Lower leg skin (tissue), 4 donors: ENCODE measurements at regions not wholly inside any gene's neighbourhood (a gene's known extent, or its start where the extent isn't known, plus 50 kb on each side); places are given as distances from the start of the nearest gene placed in this dataset.

Experiments
- DNase-seq, 2 donors: peaks; one replicate each; pipeline ENCODE4 v3.0.0-alpha.2; 2019; ENCODE audit warnings: low spot score in 2 of 2
- H3K4me3 ChIP-seq: fragments of 200-600 bp; sonication (generic); 2 replicates; pipeline ENCODE4 v1.5.1; 2017; ENCODE audit warnings: mild to moderate bottlenecking, low read depth; ENCODE audit not compliant: poor library complexity, severe bottlenecking
- POLR2A ChIP-seq, 2 donors: fragments of 450-650 bp; IDR thresholded peaks; one replicate each; pipeline ENCODE4 v1.6.1; 2016 to 2017; ENCODE audit warnings: antibody characterized with exemption in 2 of 2, mild to moderate bottlenecking in 1 of 2, moderate library complexity in 1 of 2
- WGBS, 2 donors: methylation state at CpG; one replicate each; pipeline ENCODE4 v1.1.5; 2018; 5-methylcytosine and 5-hydroxymethylcytosine counted together
- intact Hi-C: fragments of 100-400 bp; cut with DNase I; formaldehyde crosslinking; loops from one replicate; pipeline ENCODE4 v1.15.0; 2023; ENCODE audit warnings: low total_unique reads
- TF ChIP-seq, protein P1 (sequence below), 3 donors: fragments of 450-650 bp; IDR thresholded peaks; one replicate each; pipeline ENCODE4 v1.5.1; 2016; ENCODE audit warnings: antibody characterized with exemption in 3 of 3, mild to moderate bottlenecking in 3 of 3, moderate library complexity in 2 of 3

DNA sequence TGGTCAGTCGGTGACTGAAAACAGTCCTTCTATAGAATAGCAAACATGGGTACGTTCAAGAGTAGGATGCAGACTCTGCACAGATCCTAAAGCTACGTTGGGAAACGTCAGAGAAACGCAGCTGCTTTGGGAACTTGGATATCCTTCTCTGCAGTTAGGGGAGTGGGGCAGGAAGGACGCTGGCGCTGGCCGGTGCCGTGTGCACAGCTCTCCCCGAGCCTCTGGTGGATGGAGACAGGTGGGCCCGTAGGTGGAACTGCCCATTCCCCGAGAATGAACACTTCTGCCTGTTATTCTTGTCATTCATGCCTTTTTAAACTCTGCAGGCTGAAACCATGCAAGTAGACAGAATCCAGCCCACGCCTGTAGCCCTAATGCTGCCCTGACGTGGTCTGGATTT is 91.7 kb upstream of the MBOAT2 start:
- WGBS, 2 donors: 70 to 72% methylated on average over 14 of the region's 14 CpGs
- TF ChIP-seq, protein P1, sequence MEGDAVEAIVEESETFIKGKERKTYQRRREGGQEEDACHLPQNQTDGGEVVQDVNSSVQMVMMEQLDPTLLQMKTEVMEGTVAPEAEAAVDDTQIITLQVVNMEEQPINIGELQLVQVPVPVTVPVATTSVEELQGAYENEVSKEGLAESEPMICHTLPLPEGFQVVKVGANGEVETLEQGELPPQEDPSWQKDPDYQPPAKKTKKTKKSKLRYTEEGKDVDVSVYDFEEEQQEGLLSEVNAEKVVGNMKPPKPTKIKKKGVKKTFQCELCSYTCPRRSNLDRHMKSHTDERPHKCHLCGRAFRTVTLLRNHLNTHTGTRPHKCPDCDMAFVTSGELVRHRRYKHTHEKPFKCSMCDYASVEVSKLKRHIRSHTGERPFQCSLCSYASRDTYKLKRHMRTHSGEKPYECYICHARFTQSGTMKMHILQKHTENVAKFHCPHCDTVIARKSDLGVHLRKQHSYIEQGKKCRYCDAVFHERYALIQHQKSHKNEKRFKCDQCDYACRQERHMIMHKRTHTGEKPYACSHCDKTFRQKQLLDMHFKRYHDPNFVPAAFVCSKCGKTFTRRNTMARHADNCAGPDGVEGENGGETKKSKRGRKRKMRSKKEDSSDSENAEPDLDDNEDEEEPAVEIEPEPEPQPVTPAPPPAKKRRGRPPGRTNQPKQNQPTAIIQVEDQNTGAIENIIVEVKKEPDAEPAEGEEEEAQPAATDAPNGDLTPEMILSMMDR (IDR thresholded peaks at IDR 0.05): no peak
- no peak for TF ChIP-seq POLR2A (IDR thresholded peaks at IDR 0.05)
- DNase-seq: no peak
- intact Hi-C loops: no loop called here
- H3K4me3 ChIP-seq: no peak overlapping the region

DNA sequence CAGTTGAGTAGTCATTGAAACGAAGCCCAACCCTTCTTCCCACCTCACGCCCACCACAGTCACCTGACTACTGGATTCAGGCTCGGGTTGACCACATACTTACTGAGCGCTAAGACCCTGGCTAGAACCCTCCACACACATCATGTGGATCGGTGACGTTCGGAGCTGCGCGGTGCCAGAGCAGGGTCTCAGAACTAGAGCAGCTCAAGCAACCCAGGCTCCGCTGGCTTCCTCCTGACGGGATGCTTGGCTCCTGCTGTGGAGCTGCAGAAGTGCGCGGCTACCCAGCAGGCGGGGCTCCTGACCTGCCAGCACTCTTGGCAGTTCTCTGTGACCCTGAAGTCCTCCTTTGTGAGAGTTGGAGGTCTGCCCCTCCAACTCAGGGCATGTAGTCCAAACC is 90.6 kb upstream of the MBOAT2 start:
- WGBS, 2 donors: 86 to 95% methylated on average over 14 of the region's 14 CpGs
- TF ChIP-seq, protein P1 (IDR thresholded peaks at IDR 0.05): no peak
- TF ChIP-seq POLR2A (IDR thresholded peaks at IDR 0.05): no peak
- DNase-seq: no peak
- intact Hi-C loops: no loop called here
- H3K4me3 ChIP-seq: no peak overlapping the region

DNA sequence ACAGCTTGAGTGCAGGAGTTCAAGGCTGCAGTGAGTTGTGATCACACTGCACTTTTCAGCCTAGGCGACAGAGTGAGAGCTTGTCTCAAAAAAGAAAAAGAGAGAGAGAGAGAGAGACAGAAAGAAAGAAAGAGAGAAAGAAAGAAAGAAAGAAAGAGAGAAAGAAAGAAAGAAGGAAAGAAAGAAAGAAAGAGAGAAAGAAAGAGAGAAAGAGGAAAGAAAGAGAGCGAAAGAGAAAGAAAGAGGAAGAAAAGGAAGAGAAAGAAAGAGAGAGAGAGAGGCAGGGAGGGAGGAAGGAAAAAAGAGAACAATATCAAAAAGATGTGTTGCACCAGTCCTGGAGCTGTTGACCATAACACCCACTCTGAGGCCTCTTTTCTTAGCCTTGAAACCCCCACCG is 89.8 kb upstream of the MBOAT2 start:
- intact Hi-C loops: no loop called here
- 88 to 92% methylated on average over 3 of the region's 3 CpGs for WGBS, 2 donors
- no peak overlapping the region for H3K4me3 ChIP-seq
- TF ChIP-seq, protein P1 (IDR thresholded peaks at IDR 0.05): no peak
- TF ChIP-seq POLR2A (IDR thresholded peaks at IDR 0.05): no peak
- DNase-seq: no peak

DNA sequence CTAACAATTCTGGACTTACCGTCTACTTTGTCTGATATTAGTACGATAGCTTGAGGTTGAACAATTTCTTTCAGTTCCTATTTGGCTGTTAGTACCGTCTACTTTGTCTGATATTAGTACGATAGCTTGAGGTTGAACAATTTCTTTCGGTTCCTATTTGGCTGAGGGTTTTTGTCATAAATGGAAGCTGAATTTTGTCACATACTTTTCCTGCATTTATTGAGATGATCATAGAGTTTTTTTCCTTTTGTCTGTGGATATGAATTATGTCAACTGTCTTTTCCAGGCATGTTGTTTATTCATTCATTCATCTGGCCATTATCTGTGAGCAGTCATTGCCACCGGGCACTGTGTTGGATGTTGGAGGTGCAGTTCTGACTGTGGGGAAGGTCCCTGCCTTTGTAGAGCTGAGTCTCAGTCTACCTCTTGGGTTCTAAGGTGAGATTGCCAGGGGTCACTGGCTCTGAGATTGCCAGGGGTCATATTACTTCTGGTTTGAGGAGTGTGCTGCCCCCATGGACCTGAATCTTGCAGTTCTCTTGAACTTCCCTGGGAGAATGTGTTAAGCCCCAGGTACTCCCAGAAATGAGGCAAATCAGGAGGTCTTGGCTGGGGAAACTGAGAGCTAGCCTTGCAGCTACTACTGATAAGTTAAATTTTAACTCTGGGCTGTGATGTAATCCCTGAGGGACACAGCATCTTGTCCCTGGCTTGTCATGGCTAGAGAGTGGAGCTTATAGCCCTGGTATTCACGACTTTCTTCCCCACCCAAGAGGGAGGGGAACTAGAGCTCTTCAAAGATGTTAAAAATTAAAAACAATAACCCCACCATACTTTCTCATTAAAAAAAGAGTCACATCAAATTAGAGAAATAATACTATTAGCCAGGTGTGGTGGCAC is 89.1 kb upstream of the MBOAT2 start:
- TF ChIP-seq POLR2A (IDR thresholded peaks at IDR 0.05): no peak
- TF ChIP-seq, protein P1 (IDR thresholded peaks at IDR 0.05): no peak
- DNase-seq: no peak
- H3K4me3 ChIP-seq: no peak overlapping the region
- 78 to 83% methylated on average over 7 of the region's 7 CpGs for WGBS, 2 donors
- intact Hi-C loops: no loop called here

DNA sequence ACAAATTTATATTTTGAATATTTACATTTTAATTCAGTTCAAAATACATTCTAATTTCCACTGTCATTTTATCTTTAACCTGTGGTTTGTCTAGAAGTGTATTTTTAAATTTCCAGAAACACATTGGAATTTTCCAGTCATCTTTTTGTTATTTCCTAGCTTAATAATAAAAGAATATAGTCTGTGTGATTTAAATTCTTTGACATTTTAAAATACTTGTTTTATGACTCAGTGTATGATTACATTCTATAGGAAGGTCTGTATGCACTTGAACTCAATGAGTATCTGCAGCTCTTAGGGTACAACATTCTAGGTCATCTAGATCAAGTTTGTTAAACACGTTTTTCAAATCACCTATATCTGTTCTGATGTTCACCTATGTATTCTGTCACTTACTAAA is 88.3 kb upstream of the MBOAT2 start:
- intact Hi-C loops: no loop called here
- no peak for DNase-seq
- 60 to 78% methylated on average over 1 of the region's 1 CpG for WGBS, 2 donors
- no peak overlapping the region for H3K4me3 ChIP-seq
- TF ChIP-seq, protein P1 (IDR thresholded peaks at IDR 0.05): no peak
- no peak for TF ChIP-seq POLR2A (IDR thresholded peaks at IDR 0.05)
